GM12892 (cell line): ENCODE measurements at regions not wholly inside any gene's neighbourhood (a gene's known extent, or its start where the extent isn't known, plus 50 kb on each side); places are given as distances from the start of the nearest gene placed in this dataset.

Experiments used
- POLR2A ChIP-seq: IDR thresholded peaks from 2 replicates; pipeline ENCODE4 v1.6.1; 2011; ENCODE audit warnings: low read depth, low read length, control low read depth
- POLR2AphosphoS5 ChIP-seq: IDR thresholded peaks from 2 replicates; pipeline ENCODE4 v1.6.1; 2011; ENCODE audit warnings: low read depth, low read length, control low read depth
- TAF1 ChIP-seq: IDR thresholded peaks from 2 replicates; pipeline ENCODE4 v1.6.1; 2011; ENCODE audit warnings: low read depth, mild to moderate bottlenecking, control low read depth, low read length, borderline replicate concordance

DNA sequence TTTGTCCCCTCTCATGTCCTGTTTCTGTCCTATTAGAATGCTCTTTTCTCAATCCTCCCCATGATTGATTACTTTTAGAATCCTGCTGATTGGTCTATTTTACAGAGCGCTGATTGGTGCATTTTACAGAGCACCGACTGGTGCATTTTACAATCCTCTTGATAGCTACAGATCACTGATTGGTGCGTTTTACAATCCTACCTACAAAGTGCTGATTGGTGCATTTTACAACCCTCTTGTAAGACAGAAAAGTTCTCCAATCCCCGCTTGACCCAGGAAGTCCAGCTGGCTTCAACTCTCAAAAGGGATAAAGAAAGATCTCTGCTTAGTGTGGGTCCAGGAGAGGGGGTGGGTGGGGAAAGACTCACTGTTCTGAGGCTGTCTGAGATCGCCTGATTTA lies 71.3 kb downstream of the DHRS2 start:
- TF ChIP-seq POLR2A (no peak), TAF1 (no peak), POLR2AphosphoS5 (no peak)
